ENCODE measurements at regions not wholly inside any gene's neighbourhood (a gene's known extent, or its start where the extent isn't known, plus 50 kb on each side); places are given as distances from the start of the nearest gene placed in this dataset.

DNA sequence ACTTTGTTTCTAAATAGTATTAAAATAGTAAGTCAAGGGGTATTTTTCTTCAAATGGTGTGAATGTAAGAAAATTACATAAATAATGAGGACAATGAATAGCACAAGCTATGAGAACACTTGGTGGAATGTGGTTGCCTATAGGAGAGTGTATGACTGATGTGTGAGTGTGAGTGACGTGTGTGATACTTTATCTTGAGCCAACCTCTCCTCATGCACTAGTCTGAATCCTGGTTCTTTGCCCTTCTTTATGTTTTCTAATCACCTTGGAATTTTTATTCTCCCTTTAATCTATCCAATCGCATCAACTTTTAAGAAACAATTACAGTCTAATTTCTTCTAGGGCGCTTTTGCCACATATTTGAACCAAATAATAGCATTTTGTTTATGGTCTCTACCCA is 98.2 kb downstream of the YIPF7 start:
- TF ChIP-seq, protein P1, sequence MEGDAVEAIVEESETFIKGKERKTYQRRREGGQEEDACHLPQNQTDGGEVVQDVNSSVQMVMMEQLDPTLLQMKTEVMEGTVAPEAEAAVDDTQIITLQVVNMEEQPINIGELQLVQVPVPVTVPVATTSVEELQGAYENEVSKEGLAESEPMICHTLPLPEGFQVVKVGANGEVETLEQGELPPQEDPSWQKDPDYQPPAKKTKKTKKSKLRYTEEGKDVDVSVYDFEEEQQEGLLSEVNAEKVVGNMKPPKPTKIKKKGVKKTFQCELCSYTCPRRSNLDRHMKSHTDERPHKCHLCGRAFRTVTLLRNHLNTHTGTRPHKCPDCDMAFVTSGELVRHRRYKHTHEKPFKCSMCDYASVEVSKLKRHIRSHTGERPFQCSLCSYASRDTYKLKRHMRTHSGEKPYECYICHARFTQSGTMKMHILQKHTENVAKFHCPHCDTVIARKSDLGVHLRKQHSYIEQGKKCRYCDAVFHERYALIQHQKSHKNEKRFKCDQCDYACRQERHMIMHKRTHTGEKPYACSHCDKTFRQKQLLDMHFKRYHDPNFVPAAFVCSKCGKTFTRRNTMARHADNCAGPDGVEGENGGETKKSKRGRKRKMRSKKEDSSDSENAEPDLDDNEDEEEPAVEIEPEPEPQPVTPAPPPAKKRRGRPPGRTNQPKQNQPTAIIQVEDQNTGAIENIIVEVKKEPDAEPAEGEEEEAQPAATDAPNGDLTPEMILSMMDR (conservative IDR thresholded peaks at IDR 0.05; ENCODE audit: low read depth, low read length): no peak
- TF ChIP-seq EZH2 (IDR thresholded peaks at IDR 0.05; ENCODE audit: borderline replicate concordance, low read depth, low read length, poor library complexity, severe bottlenecking): no peak

Data from A673 (cell line).